NCI-H345 treated with DMSO at 0.1 percent for 48 hours (cell line): ENCODE measurements at regions not wholly inside any gene's neighbourhood (a gene's known extent, or its start where the extent isn't known, plus 50 kb on each side); places are given as distances from the start of the nearest gene placed in this dataset.
"Not testable (repeated sequence)": the region's sequence is repeated elsewhere in the genome, so short reads cannot be mapped to it uniquely, and the experiment has no call there.

Experiments used
- DNase-seq: peaks from one replicate; lab custom pipeline; 2025; ENCODE audit not compliant: unreplicated experiment; lab: John Stamatoyannopoulos, UW

DNA sequence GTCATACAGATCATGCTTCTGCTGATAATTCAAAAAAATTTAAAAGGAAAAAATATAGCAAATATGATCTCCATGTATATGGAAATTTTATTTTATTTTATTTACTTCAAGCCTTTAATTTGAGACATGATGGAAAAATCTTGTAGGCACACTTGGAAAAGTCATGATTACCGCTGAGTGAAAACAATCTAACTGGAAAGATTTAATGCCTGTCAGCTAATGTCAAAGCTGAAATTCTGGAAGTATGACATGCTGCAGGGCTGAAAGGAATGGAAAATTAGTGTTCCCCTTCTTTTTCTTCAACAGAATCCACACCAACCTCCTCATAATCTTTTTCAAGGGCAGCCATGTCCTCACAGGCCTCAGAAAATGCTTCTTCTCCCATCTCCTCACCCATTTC lies 58.2 kb downstream of the RPRM start:
- DNase-seq = no peak

DNA sequence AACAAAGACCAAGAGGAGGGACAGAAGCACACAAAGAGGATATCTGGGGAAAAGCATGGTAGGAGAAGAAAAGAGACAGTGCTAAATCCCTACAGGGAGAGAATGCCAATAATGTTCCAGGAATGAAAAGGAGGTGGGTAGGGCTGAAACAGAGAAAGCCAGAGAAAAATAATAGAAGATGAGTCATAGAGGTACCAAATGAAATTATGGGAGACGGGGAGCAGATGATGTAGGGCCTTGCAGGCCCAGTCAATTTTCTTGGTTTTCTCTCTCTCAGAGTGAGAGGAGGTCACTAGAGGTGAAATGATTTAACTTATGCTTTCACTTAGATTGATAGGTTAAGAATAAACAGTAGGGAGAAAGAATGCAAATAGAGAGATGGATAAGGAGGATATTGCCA lies 61.5 kb downstream of the RPRM start:
- no peak for DNase-seq

DNA sequence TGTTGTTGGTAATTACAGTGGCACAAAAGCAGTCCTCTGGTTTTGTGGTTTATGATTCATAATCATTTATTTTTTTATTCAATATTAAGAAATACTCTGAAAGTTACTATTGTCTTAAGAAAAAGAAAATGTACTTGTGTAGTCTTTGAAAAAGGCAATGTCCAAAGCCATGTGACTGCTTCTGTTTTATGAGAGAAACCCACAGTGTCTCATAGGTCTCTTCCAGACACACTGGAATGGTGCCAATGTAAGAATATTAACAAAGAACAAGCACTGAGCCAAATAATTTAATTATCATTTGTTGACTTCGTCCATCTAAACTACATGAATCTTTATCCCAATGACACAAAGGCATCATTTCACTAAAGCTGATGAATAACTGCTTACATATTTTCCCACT lies 62.5 kb downstream of the RPRM start:
- DNase-seq = no peak

DNA sequence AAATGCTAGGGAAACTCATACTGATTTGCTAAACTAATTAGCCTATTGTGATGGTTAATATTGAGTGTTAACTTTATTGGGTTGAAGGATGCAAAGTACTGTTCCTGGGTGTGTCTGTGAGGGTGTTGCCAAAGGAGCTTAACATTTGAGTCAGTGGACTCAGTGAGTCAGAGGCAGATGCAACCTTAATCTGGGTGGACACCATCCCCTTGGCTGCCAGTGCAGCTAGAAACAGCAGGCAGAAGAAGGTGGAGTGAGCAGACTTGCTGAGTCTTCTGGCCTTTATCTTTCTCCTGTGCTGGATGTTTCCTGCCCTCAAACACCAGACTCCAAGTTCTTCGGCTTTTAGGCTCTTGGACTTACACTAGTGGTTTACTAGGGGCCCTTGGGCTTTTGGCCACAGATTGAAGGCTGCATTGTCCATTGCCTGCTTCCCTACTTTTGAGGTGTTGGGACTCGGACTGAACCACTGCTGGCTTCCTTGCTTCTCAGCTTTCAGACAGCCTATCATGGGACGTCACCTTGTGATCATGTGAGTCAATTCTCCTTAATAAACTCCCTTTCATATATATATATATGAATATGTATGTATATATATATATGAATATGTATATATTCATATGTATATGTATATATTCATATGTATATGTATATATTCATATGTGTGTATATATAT lies 69.7 kb downstream of the RPRM start:
- DNase-seq = no peak

DNA sequence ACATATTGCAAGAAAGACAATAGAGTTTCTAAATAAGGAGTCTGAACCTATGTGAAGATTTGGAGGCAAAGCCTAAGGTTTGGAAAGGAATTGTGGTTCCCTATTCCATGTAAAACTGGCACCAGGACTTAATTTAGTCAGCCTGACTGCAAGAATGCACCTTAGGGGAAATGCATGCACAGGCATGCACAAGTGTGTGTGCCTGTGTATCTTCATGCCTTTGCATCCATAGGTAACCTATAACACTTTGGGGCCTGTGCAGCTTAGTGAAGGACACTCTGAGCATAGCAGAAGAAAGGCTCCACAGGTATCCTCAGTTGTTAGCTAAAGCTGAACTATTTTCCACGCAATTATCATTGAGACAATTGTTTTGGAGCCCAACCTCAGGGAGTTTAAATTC lies 73.4 kb downstream of the RPRM start:
- no peak for DNase-seq

DNA sequence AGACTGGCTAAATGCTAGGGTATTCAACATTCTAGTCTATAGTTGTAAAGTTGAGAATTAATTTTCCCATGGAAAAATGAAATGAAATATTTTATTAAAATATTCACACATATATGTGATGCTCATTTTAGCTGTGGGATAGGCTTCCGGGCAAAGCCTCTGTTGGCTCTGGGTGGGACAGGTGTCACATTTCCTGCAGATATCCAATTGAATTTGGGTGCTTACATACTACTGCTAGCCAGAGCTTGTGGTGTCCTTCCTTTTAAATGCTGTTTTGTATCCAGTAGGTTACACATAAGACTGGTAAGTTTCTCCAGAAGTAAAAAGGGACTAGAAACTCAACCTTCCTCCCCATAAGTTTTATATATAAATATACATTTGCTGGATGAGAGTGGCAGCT lies 73.8 kb downstream of the RPRM start:
- DNase-seq = no peak

DNA sequence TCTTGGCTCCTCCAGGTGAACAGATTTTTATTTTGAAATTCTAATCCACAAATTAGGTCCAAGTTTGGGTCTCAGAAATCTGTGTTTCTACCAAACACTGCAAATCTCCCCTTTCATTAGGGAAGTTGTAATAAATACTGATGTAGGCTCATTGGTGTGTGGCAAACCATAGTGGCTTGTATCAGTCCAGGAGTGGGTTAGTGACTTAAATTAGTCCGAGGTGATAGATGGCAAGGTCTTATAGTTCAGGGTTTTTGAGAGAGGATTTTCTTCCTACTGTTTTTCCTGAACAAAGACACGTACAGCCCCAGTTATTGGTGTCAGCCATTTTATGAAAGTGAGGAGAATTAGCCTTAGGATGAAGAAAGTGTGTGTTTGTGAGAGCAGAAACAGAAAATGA lies 74.6 kb downstream of the RPRM start:
- no peak for DNase-seq

DNA sequence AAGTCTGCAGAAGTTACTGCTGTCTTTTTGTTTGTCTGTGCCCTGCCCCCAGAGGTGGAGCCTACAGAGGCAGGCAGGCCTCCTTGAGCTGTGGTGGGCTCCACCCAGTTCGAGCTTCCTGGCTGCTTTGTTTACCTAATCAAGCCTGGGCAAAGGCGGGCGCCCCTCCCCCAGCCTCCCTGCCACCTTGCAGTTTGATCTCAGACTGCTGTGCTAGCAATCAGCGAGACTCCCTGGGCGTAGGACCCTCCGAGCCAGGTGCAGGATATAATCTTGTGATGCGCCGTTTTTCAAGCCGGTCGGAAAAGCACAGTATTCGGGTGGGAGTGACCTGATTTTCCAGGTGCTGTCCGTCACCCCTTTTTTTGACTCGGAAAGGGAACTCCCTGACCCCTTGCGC lies 75.2 kb downstream of the RPRM start:
- DNase-seq = not testable (repeated sequence)

DNA sequence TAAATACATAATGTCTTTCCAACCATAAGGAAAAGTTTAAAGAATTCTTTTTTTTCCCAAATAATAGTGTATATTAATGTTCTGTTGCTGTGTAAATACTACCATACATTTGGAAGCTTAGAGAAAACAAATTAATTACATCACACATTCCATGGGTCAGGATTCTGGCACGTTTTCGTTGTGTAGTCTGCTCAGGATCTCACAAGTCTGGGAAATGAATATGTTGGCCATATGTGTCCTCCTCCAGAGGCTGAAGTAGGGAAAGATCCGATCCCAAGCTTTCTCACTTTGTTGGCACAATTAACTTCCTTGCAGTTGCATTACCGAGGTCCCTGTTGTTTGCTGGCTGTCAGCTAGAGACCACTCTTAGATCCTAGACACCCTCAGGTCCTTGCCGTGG lies 83.9 kb downstream of the RPRM start:
- DNase-seq = no peak

DNA sequence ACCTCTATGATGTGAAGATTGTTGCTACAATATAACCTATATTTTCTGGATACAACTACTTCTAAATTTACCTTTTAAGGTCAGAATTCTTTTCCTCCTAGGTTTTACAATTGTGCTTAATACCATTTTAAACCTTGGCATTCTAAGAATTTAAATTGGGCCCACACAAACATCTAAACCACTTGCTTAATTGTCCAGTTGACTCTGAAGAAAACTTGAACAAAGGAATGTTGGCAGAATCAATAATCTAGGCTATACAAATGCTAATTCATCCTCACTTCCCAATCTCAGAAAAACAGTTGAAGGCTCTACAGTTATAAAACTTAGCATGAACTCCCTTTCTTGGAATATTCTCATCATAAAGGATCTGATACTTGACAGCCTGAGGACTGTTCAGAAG lies 84.3 kb downstream of the RPRM start:
- DNase-seq = no peak

DNA sequence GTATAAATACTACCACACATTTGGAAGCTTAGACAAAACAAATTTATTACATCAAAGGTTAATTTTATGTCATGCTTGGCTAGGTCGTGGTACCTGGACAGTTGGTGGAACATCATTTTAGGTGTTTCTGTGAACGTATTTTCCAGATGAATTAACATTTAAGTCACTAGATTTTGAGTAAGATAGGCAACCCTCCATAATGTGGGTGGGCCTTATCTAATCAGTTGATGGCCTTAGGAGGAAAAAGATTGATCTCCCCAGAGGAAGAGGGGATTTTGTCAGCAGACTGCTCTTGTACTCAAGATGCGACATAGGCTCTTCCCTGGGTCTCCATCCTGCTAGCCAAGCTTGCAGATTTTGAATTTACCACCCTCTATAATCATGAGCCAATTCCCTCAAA lies 85.0 kb downstream of the RPRM start:
- DNase-seq = no peak

DNA sequence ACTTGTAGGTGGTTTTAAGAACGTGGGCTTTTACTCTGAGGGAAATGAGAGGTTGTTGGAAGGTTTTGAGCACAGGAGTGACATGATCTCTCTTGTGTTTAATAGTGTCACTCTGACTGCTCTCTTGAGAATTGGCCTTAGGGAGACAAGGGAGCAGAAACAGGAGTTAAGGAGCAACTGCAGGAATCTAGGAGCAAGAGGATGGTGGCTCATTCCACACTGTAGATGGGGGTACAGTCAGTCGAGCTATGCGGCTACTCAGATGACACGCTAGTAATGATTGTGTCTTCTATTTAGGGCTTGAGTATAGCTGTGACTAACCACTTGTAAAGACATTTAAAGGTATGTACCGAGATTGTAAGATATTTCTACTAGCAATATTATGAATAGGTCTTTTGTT lies 87.4 kb downstream of the RPRM start:
- no peak for DNase-seq

DNA sequence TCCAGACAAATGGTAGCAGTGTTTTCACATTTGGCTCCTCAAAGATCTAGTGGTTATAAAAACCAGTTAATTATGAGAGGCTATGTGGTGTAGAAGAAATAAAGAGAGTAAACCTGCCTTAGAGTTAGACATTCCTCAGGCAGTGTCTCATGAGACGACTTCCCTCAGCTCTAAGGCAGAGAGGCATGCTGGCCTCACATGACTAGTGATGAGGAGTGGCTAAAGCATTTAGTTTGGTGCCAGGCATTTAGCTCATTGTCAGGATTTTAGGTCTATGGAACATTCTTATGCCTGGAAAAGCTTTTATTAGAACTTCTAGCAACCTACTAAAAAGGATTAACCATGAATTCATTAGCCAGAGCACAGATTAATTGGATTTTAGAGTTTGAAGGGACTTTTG lies 90.3 kb downstream of the RPRM start:
- DNase-seq = no peak

DNA sequence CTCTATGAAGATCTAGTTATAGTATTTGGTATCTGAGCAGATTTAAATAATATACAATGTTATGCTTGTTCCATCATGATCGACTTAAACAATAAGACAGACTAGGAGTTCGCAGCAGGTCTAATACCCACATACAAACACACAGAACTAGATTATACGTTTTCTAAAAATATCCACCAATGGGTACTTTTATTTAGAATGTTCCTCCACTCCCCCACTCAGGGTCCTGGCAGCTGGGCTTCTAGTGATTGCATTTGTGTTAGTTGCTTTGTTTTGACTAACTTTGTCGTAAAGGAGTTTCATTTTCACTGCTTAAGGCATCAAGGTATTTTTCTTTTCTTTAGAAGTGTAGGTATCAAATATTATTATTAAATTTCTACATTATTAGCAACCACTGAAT lies 91.4 kb downstream of the RPRM start:
- DNase-seq = no peak

DNA sequence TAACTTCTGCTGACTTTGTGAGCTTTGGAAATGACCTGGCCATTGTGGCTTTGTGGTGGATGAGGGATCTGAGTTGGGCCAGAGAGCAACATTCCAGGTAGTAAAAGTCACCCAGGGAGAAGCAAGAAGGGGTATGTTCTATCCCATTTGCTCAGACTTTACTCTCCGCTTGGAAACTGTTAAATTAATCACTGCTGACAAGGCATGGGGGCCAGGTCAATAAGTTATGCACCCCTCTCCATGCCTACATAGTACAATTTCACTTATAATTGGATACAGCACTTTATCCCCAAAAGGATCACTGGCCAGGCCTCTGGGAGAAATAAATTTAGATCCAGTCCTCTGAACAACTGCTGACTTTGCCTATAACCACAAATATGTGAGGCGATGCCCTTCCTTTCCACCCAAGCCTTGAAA lies 92.1 kb downstream of the RPRM start:
- DNase-seq = no peak

DNA sequence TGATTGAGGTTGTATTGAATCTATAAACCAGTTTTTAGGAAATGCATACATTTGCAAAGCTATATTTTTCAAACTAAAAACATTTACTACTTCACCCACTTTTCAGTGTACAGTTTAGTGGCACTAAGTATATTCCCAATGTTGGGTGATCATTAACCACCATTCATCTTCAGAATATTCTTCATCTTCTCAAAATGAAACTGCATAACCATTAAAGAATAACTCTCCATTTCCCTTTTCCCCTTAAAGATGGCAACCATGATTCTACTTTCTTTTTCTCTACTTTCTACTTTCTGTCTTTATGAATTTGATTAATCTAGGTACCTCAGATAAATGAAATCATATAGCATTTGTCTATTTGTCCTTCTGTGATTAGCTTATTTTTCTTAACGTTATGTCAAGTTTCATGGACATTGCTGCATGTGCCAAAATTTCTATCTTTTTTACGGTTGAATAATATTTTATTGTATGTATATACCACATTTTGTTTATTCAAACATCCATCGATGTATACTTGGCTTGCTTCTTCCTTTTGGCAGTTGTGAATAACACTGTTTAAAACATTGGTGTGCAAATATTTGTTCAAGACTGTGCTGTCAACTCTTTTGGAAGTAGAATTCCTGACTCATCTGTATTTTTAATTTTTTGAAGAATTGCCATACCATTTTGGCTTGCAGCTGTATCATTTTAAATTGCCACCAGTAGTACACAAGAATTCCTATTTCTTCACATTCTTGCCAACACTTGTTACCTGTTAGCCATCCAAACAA lies 104.9 kb downstream of the RPRM start:
- no peak for DNase-seq

DNA sequence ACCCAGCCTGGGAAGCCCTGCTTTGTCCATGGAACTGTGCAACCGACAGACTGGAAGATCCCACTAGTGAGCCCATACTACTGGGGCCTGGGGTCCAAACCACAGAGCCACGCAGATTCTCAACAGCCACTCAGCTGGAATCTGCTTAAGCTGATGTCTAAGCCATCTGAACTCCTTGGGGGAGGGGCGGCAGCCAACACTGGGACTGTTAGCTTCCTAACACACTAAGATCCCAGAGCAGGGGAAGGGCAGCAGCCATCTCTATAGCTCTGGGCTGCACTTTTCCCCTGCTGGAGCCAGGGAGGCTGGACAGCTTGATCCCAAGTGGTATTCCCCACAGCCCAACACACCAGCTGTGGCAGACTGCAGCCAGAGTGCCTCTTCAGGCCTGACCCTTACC lies 118.3 kb downstream of the RPRM start:
- no peak for DNase-seq

DNA sequence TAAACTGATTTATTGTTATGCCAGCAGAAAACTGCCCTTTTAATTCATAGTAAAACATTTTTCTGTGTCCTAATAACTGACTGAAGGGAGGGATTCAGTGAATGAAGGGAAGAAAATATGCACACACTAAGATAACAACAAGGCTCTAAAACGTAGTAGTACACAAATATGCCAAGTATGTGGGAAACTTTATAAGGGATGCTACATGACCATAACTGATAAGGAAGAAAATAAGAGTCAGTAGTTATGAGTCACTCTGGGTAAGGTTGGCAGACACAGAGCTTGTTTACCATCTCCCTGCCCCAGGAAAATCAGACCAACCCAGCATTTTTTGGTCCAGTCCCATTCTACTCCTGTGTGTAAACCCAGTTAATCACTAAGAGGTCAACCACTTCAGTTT lies 124.2 kb downstream of the RPRM start:
- no peak for DNase-seq

DNA sequence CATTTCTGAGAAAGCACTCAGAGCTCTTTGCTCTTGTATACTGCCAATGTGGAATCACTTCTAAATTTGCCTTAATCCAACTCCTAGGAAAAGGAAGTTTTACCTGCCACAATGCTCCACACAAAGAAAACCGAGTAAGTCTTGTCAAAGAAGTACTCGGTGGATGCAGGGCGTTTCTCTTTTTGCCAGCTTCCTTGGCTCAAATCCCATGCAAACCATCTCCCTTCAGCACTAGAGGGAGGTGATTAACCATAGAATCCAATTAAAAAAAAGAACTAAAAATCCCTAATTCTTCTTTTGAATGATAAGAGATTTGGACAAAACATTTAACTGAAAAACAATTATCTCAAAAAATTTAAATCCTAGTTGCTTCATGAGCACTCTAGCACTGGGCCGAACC lies 129.0 kb downstream of the RPRM start:
- no peak for DNase-seq

DNA sequence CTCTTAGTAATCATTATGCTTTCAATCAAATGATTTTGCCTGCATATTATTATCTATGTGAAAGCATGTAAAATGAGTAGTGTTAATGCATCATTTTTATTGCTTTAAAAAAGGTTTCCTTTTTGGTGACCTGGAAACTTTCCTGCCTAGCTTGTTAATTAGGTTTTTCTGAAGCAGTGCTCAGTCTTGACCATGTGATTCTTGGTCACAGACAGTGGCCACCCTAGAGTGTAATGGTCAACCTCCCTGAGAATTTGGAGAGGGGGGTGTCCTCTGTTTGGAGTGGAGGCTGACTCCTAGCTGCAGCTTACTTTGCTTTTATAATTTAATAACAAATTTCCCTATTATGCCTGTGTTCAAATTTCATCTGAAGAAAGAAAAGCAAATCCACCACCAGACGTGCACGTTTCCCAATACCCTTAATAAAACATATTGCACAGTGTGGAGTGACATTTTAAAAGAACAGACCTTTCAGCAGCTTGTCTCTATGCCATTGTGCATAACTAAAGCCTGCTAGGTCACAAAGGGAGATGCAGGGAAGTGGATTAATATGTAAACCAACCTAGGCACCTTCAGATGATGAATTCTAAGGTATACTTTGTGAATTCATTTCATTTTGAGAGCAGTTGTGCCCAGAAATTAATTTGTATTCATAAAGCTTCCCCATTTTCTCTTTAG lies 130.6 kb downstream of the RPRM start:
- DNase-seq = no peak

DNA sequence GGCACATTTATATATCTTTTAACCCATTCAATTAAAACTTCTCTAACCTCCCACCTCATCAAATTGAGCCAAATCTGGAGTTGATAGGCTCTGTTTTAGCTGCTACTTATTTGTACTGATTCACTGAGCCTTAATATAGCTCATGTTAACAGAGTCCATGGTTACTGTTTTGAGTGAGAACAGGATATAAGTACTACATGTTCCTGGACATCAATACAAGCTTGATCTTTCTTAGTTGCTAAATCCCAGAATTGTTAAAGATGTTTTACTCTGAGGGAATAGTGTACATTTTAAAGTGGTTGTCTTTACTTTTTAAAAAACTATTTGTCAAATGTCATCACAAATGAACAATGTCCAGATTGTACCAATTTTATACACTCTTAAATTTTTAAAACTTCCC lies 157.7 kb downstream of the RPRM start:
- DNase-seq = no peak

DNA sequence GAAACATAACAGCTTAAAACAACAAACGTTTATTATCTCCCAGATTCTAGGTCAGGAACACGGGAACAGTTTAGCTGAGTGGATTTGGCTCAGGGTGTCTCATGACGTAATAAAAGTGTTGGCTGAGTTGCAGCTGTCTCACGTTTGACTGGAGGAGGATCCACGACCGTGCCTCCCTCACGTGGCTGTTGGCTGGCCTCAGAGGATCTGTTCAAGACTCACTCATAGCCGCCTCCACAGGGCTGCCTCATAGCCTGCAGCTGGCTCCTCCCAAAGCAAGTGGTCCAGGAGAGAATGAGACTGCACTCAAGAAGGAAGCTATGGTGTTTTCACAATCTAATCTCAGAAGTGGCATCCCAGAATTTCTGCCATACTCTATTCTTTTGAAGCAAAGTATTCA lies 167.1 kb downstream of the RPRM start:
- no peak for DNase-seq
